GM12872 (cell line): ENCODE measurements at regions not wholly inside any gene's neighbourhood (a gene's known extent, or its start where the extent isn't known, plus 50 kb on each side); places are given as distances from the start of the nearest gene placed in this dataset.

Source experiments
- TF ChIP-seq, protein P1 (sequence below): IDR thresholded peaks from 3 replicates; pipeline ENCODE4 v1.5.1; 2011; ENCODE audit warnings: low read depth, mild to moderate bottlenecking, low read length, moderate library complexity; ENCODE audit not compliant: insufficient read depth

DNA sequence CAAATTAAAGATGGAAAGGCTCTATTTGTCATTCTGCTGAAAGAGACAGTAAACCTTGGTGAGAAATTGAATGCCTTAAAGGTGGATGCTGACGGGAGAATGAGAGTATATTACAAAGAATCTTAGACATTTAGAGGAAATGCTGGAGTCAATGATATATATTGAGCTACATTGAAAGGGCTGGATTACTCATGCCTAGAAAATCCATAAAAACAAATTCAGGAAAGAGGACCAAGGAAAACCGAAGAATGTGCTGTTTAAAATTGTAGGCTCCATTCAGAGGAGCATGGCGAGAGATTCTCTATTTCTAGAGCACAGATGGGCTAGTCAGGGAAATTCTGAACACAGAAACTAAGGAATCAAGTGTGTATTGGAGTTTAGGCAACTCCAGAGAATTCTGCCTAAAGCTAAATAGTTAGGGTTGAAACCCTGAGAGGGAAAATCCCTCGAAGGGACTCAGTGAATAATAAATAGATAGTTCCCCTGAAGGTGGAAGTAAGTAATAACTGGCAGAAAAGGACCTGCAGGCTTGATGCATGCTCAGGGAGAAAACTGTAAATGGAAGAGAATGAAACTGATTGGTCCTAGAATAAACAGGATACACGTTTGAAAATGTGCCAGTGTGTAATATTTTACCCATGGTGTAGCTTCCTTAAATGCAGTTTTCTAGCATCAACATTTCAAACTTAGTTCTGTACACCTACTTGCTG is 1532.4 kb upstream of the TENM3 start:
- TF ChIP-seq, protein P1, sequence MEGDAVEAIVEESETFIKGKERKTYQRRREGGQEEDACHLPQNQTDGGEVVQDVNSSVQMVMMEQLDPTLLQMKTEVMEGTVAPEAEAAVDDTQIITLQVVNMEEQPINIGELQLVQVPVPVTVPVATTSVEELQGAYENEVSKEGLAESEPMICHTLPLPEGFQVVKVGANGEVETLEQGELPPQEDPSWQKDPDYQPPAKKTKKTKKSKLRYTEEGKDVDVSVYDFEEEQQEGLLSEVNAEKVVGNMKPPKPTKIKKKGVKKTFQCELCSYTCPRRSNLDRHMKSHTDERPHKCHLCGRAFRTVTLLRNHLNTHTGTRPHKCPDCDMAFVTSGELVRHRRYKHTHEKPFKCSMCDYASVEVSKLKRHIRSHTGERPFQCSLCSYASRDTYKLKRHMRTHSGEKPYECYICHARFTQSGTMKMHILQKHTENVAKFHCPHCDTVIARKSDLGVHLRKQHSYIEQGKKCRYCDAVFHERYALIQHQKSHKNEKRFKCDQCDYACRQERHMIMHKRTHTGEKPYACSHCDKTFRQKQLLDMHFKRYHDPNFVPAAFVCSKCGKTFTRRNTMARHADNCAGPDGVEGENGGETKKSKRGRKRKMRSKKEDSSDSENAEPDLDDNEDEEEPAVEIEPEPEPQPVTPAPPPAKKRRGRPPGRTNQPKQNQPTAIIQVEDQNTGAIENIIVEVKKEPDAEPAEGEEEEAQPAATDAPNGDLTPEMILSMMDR, result no peak

DNA sequence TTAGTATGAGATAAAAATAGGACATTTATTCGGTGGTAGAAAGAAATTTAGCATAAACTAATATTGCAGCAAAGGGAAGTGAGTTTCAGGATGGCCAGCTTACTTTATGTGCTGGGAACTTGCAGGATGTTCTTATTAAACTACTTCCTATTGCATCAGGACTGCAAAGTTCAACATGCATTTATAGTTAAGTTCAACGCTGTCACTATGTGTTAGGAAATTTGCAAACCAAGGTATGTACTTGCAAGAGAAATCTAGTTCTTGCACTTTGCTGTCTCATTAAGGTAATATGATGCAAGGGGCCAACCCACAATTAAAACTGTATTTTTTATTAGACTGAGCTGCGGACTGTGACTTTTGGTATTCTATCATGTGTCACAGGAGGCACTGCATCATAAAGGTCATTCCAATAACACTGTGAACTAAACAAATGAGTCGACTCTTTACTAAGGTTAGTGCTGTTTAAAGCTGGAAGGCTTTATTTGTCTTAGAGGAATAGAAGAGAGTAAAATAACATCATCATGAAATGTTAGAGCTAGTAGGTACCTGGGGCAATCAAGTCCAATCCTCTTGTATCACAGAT is 1525.7 kb upstream of the TENM3 start:
- TF ChIP-seq, protein P1, result no peak

DNA sequence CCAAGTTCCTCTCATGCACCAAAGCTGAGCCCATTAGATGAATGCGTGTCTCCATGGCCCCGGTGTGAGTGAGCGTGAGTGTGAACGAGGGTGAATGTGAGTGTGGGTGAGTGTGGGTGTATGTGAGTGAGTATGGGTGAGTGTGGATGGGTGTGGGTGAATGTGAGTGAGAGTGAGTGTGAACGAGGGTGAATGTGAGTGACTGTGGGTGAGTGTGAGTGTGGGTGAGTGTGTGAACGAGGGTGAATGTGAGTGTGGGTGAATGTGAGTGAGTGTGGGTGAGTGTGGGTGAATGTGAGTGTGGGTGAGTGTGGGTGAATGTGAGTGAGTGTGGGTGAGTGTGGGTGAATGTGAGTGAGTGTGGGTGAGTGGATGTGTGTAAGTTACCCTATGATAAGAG is 1521.8 kb upstream of the TENM3 start:
- TF ChIP-seq, protein P1, result no peak

DNA sequence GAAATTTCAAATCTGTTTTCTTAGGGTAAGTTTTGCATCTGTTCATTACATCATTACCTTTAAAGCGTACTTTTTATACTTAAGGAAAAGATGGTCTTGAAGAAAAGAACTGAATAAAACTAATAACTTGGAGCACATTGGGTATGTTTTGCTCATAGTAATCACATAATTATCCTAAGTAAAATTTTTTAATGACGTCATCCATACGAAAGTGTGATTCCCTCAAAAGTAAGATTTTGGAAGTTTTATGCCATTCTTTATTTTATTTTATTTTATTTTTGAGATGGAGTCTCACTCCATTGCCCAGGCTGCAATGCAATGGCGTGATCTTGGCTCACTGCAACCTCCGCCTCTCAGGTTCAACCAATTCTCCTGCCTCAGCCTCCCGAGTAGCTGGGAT is 1516.6 kb upstream of the TENM3 start:
- TF ChIP-seq, protein P1, result no peak

DNA sequence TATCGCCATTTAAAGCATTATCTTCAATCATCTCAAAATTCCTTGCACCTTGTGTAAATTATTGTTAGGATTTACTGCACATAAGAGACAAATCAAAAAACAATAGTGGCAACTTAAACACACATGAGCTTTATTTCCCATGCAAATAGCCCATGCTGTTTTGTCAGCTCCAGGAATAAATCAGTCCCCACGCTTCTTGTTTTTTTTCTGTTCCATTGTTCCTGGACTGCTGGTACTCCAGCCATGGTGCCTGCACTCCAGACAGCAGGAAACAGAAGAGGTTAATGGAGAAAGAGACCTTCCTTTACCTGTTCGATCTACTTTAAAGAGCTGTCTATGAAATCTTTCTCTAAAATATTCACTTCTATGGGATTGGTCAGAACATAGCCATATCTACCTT is 1515.7 kb upstream of the TENM3 start:
- TF ChIP-seq, protein P1, result no peak

DNA sequence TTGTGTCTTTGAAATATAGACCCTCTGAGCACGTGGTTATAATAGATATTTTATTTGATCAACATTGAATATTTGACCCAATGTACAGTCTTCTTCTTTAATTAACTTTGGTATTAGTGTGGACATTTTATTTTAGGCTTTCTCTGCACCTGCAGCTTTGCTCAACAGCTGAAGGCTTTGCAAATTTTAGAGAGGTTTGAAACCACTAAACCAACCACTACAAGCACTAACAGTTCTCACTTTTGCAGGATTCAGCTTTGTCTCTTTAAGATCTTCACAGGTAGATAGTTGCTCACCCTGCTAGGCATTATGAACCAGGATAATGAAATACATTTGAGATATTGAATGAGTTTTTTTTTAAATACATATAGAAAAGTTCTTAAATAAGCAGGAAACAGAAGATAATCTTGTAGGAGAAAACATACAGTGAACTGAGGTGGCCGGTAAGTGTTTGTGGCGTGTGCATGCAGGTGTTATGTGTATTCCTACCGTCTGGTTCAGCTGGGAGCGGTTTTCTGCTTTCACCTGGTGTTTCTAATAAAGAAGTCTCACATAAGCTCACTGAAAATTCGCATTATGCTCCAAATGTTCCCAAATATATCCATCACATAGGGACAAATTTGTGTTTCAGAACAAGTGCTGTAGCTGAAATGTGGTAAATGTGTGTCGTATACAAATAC is 1508.3 kb upstream of the TENM3 start:
- TF ChIP-seq, protein P1, result no peak

DNA sequence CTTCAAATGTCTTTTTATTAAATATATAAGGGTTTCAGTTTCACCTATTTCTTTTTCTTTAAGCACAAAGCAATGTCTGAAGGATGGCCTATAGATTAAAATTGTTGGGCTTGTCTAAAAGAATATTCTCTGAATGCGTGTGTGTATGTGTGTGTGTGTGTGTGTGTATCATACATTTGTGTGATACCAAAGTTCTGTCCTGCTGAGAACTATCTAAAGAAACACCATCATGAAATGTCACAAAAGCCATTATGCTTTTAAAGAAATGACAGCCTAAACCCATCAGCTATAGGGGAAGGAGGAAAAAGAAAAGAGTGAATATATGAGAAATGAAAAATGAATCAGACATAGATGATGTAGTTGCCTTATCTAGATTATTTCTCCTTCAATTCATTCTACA is 1501.5 kb upstream of the TENM3 start:
- TF ChIP-seq, protein P1, result no peak
